Activated CD8-positive, alpha-beta memory T cell treated with anti-CD3 and anti-CD28 coated beads, Interleukin-2, amount 50 U/mL, for 24 hours (primary cell): ENCODE measurements at regions not wholly inside any gene's neighbourhood (a gene's known extent, or its start where the extent isn't known, plus 50 kb on each side); places are given as distances from the start of the nearest gene placed in this dataset.

ENCODE experiments used
- DNase-seq: peaks from one replicate; pipeline ENCODE4 v3.0.0-alpha.2; 2020; ENCODE audit errors: extremely low read depth

GRCh38 chr13:73937441-73937840, 196.8 kb downstream of the KLF12 start:
- no peak for DNase-seq

- no peak for DNase-seq
Measured at GRCh38 chr13:73935991-73936390, 198.2 kb downstream of the KLF12 start.

- DNase-seq: no peak
Measured at GRCh38 chr13:73934771-73935170, 199.4 kb downstream of the KLF12 start.

GRCh38 chr13:73934215-73934641, 200.0 kb downstream of the KLF12 start:
- DNase-seq: no peak

GRCh38 chr13:73933795-73934194, 200.4 kb downstream of the KLF12 start:
- no peak for DNase-seq

GRCh38 chr13:73932091-73932490, 202.1 kb downstream of the KLF12 start:
- no peak for DNase-seq

- DNase-seq: no peak
Measured at GRCh38 chr13:73929287-73929932, 204.8 kb downstream of the KLF12 start.

GRCh38 chr13:73924607-73925006, 209.6 kb downstream of the KLF12 start:
- DNase-seq: no peak

- DNase-seq: no peak
Measured at GRCh38 chr13:73922493-73923393, 211.5 kb downstream of the KLF12 start.

GRCh38 chr13:73918691-73919090, 215.5 kb downstream of the KLF12 start:
- no peak for DNase-seq

GRCh38 chr13:73913751-73914518, 220.3 kb downstream of the KLF12 start:
- no peak for DNase-seq

- no peak for DNase-seq
Measured at GRCh38 chr13:73913079-73913740, 221.0 kb downstream of the KLF12 start.

- no peak for DNase-seq
Measured at GRCh38 chr13:73911361-73911760, 222.8 kb downstream of the KLF12 start.

- DNase-seq: no peak
Measured at GRCh38 chr13:73910733-73911132, 223.5 kb downstream of the KLF12 start.

- DNase-seq: no peak
Measured at GRCh38 chr13:73908809-73909208, 225.4 kb downstream of the KLF12 start.

- DNase-seq: no peak
Measured at GRCh38 chr13:73904625-73905024, 229.6 kb downstream of the KLF12 start.

GRCh38 chr13:73903561-73903960, 230.6 kb downstream of the KLF12 start:
- no peak for DNase-seq

GRCh38 chr13:73902847-73903246, 231.4 kb downstream of the KLF12 start:
- DNase-seq: no peak

GRCh38 chr13:73902296-73902695, 231.9 kb downstream of the KLF12 start:
- DNase-seq: no peak

- no peak for DNase-seq
Measured at GRCh38 chr13:73901324-73902068, 232.7 kb downstream of the KLF12 start.

GRCh38 chr13:73900591-73900990, 233.6 kb downstream of the KLF12 start:
- no peak for DNase-seq
